Esophagus squamous epithelium (tissue), 4 donors: ENCODE measurements at regions not wholly inside any gene's neighbourhood (a gene's known extent, or its start where the extent isn't known, plus 50 kb on each side); places are given as distances from the start of the nearest gene placed in this dataset.

ENCODE experiments used
- POLR2A ChIP-seq, 4 donors: fragments of 450-650 bp; IDR thresholded peaks; one replicate each; pipeline ENCODE4 v1.6.1; 2017; ENCODE audit warnings: antibody characterized with exemption in 4 of 4, mild to moderate bottlenecking in 4 of 4, moderate library complexity in 3 of 4
- TF ChIP-seq, protein P1 (sequence below), 6 experiments: fragments of 450-650 bp in 4 of 6; fragments of 200-600 bp in 2 of 6; sonication (generic) in 2 of 6; IDR thresholded peaks; one replicate each; pipeline ENCODE4 v1.5.1; 2016 to 2019; ENCODE audit warnings: antibody characterized with exemption in 6 of 6, mild to moderate bottlenecking in 4 of 6, moderate library complexity in 4 of 6

DNA sequence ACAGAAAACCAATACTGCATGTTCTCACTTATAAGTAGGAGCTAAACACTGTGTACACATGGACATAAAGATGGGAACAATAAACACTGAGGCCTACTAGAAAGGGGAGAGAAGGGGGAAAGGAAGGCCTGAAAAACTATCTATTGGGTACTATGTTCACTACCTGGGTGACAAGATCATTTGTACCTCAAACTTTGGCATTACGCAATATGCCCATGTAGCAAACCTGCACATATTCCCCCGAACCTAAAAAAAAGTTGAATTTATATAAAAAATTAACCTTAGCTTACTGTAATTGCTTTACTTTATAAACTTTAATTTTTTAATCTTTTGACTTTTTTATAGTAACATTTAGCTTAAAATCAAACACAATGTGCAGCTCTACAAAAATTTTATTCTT, 237.6 kb upstream of the ATP10B start:
- TF ChIP-seq, protein P1, sequence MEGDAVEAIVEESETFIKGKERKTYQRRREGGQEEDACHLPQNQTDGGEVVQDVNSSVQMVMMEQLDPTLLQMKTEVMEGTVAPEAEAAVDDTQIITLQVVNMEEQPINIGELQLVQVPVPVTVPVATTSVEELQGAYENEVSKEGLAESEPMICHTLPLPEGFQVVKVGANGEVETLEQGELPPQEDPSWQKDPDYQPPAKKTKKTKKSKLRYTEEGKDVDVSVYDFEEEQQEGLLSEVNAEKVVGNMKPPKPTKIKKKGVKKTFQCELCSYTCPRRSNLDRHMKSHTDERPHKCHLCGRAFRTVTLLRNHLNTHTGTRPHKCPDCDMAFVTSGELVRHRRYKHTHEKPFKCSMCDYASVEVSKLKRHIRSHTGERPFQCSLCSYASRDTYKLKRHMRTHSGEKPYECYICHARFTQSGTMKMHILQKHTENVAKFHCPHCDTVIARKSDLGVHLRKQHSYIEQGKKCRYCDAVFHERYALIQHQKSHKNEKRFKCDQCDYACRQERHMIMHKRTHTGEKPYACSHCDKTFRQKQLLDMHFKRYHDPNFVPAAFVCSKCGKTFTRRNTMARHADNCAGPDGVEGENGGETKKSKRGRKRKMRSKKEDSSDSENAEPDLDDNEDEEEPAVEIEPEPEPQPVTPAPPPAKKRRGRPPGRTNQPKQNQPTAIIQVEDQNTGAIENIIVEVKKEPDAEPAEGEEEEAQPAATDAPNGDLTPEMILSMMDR (IDR thresholded peaks at IDR 0.05), result no peak
- no peak for TF ChIP-seq POLR2A (IDR thresholded peaks at IDR 0.05)
